ENCODE measurements at regions not wholly inside any gene's neighbourhood (a gene's known extent, or its start where the extent isn't known, plus 50 kb on each side); places are given as distances from the start of the nearest gene placed in this dataset.
A peak's percentile ranks its signal among the peaks of the same experiment; 100 is the strongest.
"Not testable (repeated sequence)": the region's sequence is repeated elsewhere in the genome, so short reads cannot be mapped to it uniquely, and the experiment has no call there.

GRCh38 chr6:27809067-27809938 is 102.9 kb downstream of the OR2B2 start:
- no peaks in the 10 kb centered on the region for H3K9me3 ChIP-seq (ENCODE audit: low read length)
- peak overlapping the region; percentile 94 for H3K4me2 ChIP-seq (ENCODE audit: low read length)
- H3K79me2 ChIP-seq (ENCODE audit: low read length): peaks cover 30% of the 10 kb centered on the region
- no peak for DNase-seq
- peaks cover 11% of the 10 kb centered on the region; the same call in 1 of the 2 replicates for H4K20me1 ChIP-seq (ENCODE audit: low read length)
- peaks cover 38% of the 10 kb centered on the region for H3F3A ChIP-seq (ENCODE audit: low read length, unreplicated experiment)
- peak overlapping the region; percentile 65 for H3K27ac ChIP-seq (ENCODE audit: low read length)
- peaks cover 27% of the 10 kb centered on the region for H3K4me1 ChIP-seq (ENCODE audit: insufficient read depth, low read length)
- H3K4me3 ChIP-seq (ENCODE audit: low read length): peak overlapping the region; percentile 76
- no peaks in the 10 kb centered on the region for H3K27me3 ChIP-seq (ENCODE audit: low read length)
- no peaks in the 10 kb centered on the region for H3K9me2 ChIP-seq (replicated peaks; ENCODE audit: low read length)
- CTCF ChIA-PET: interaction anchor here (0.6 kb wide), 1 partner anchor 547 kb away, joined by 3 read pairs; no protein-coding TSS in a partner anchor
- TF ChIP-seq EZH2phosphoT487 (IDR thresholded peaks at IDR 0.05; ENCODE audit: borderline replicate concordance, low read length): no peak
- TF ChIP-seq, protein P1, sequence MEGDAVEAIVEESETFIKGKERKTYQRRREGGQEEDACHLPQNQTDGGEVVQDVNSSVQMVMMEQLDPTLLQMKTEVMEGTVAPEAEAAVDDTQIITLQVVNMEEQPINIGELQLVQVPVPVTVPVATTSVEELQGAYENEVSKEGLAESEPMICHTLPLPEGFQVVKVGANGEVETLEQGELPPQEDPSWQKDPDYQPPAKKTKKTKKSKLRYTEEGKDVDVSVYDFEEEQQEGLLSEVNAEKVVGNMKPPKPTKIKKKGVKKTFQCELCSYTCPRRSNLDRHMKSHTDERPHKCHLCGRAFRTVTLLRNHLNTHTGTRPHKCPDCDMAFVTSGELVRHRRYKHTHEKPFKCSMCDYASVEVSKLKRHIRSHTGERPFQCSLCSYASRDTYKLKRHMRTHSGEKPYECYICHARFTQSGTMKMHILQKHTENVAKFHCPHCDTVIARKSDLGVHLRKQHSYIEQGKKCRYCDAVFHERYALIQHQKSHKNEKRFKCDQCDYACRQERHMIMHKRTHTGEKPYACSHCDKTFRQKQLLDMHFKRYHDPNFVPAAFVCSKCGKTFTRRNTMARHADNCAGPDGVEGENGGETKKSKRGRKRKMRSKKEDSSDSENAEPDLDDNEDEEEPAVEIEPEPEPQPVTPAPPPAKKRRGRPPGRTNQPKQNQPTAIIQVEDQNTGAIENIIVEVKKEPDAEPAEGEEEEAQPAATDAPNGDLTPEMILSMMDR (conservative IDR thresholded peaks at IDR 0.05; ENCODE audit: low read depth, low read length): no peak
- no peak for TF ChIP-seq EZH2 (IDR thresholded peaks at IDR 0.05; ENCODE audit: low read length, unreplicated experiment)
- no peak overlapping the region for H2AFZ ChIP-seq (ENCODE audit: low read length)
- peak overlapping the region; percentile 76 for H3K9ac ChIP-seq (ENCODE audit: low read length)
- intact Hi-C loops (cut with micrococcal nuclease): loop anchor here (2.0 kb wide), 2 partner anchors 1685 to 1777 kb away; a partner anchor contains a TSS
- POLR2A ChIA-PET (ENCODE audit: unreplicated experiment): interaction anchor here (0.6 to 2.6 kb wide), 13 partner anchors 28 to 1778 kb away, joined by 3 to 38 read pairs (median 5); a partner anchor contains a TSS
- no peaks in the 10 kb centered on the region for H3K36me3 ChIP-seq (ENCODE audit: low read depth, low read length)
- no peak for ATAC-seq
- BruUV-seq (replicated peaks): no TSS peak

- not testable (repeated sequence) for H2AFZ ChIP-seq (ENCODE audit: low read length); H3K27me3 ChIP-seq (ENCODE audit: low read length); H3K9me2 ChIP-seq (replicated peaks; ENCODE audit: low read length); H3K36me3 ChIP-seq (ENCODE audit: low read depth, low read length); H3K9me3 ChIP-seq (ENCODE audit: low read length)
- TSS peak; percentile 61 for BruUV-seq (replicated peaks)
- CTCF ChIA-PET: interaction anchor here (1.0 kb wide), 1 partner anchor 13 kb away, joined by 3 read pairs; no protein-coding TSS in a partner anchor
- Histone ChIP-seq H3K9ac (ENCODE audit: low read length) (peak overlapping the region; percentile 76), H3K79me2 (ENCODE audit: low read length) (peaks cover 30% of the 10 kb centered on the region), H3K4me2 (ENCODE audit: low read length) (peak overlapping the region; percentile 94), H3K27ac (ENCODE audit: low read length) (peak overlapping the region; percentile 65), H3F3A (ENCODE audit: low read length, unreplicated experiment) (peaks cover 30% of the 10 kb centered on the region), H3K4me1 (ENCODE audit: insufficient read depth, low read length) (peaks cover 27% of the 10 kb centered on the region), H3K4me3 (ENCODE audit: low read length) (peak overlapping the region; percentile 76), H4K20me1 (ENCODE audit: low read length) (peaks cover 11% of the 10 kb centered on the region; the same call in 1 of the 2 replicates)
- intact Hi-C loops (cut with micrococcal nuclease): loop anchor here (1.0 to 2.0 kb wide), 3 partner anchors 676 to 1776 kb away; a partner anchor contains a TSS
- POLR2A ChIA-PET (ENCODE audit: unreplicated experiment): interaction anchor here (0.6 to 2.6 kb wide), 7 partner anchors 33 to 1829 kb away, joined by 3 to 25 read pairs (median 5); a partner anchor contains a TSS
- DNase-seq: peak; percentile 42
- ATAC-seq: peak; percentile 8
These were observed 103.7 kb downstream of the OR2B2 start for GRCh38 chr6:27808242-27809066.

DNA sequence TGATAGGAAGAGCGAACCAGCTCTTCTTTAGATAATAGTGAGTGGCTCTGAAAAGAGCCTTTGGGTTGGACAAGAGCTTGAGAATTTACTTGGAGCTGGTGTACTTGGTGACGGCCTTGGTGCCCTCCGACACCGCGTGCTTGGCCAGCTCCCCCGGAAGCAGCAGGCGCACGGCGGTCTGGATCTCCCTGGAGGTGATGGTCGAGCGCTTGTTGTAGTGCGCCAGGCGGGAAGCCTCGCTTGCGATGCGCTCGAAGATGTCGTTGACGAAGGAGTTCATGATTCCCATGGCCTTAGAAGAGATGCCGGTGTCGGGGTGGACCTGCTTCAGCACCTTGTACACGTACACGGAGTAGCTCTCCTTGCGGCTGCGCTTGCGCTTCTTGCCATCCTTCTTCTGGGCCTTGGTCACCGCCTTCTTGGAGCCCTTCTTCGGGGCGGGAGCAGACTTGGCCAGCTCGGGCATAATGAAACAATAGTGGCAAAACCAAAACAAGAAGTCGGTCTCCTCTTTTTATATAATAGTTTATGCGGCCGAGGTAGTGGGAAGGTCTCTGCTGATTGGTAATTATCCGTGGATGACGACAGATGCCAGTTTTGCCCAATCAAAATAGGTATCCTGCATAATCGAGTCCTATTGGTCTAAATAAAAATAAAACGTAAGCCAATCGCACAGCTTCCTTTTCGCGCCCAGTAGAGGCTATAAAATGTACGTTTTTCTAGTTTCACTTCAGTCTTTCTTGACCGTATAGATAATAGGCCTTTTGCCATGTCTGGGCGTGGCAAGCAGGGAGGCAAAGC is 104.6 kb downstream of the OR2B2 start:
- peaks cover 30% of the 10 kb centered on the region for H3K79me2 ChIP-seq (ENCODE audit: low read length)
- peak overlapping the region; percentile 68 for H3K27ac ChIP-seq (ENCODE audit: low read length)
- H3K9me2 ChIP-seq (replicated peaks; ENCODE audit: low read length); H3K27me3 ChIP-seq (ENCODE audit: low read length); H3K9me3 ChIP-seq (ENCODE audit: low read length); H3K36me3 ChIP-seq (ENCODE audit: low read depth, low read length): not testable (repeated sequence)
- peaks cover 29% of the 10 kb centered on the region for H3F3A ChIP-seq (ENCODE audit: low read length, unreplicated experiment)
- POLR2A ChIA-PET (ENCODE audit: unreplicated experiment): interaction anchor here (0.6 to 2.6 kb wide), 12 partner anchors 32 to 1828 kb away, joined by 3 to 25 read pairs (median 4); a partner anchor contains a TSS
- peaks cover 19% of the 10 kb centered on the region for H3K4me1 ChIP-seq (ENCODE audit: insufficient read depth, low read length)
- intact Hi-C loops (cut with micrococcal nuclease): loop anchor here (1.0 to 2.0 kb wide), 3 partner anchors 675 to 1775 kb away; a partner anchor contains a TSS
- peak; percentile 63 for ATAC-seq
- peak overlapping the region; percentile 97 for H3K4me2 ChIP-seq (ENCODE audit: low read length)
- CTCF ChIA-PET: interaction anchor here (0.9 to 1.0 kb wide), 2 partner anchors 11 to 12 kb away, joined by 3 to 4 read pairs; no protein-coding TSS in a partner anchor
- peak overlapping the region; percentile 62 for H2AFZ ChIP-seq (ENCODE audit: low read length)
- H4K20me1 ChIP-seq (ENCODE audit: low read length): peaks cover 11% of the 10 kb centered on the region; the same call in 1 of the 2 replicates
- H3K4me3 ChIP-seq (ENCODE audit: low read length): peak overlapping the region; percentile 78
- peak; percentile 98 for DNase-seq
- TSS peak; percentile 93 for BruUV-seq (replicated peaks)
- H3K9ac ChIP-seq (ENCODE audit: low read length): peak overlapping the region; percentile 72

Measured in PC-3 (cell line).